Neural progenitor cell (in vitro differentiated cells): ENCODE measurements at regions not wholly inside any gene's neighbourhood (a gene's known extent, or its start where the extent isn't known, plus 50 kb on each side); places are given as distances from the start of the nearest gene placed in this dataset.

Experiments
- CTCF ChIP-seq: fragments of 200-600 bp; sonication (generic); IDR thresholded peaks from 2 replicates; pipeline ENCODE4 v1.5.1; 2017; ENCODE audit warnings: antibody characterized with exemption, mild to moderate bottlenecking
- EZH2 ChIP-seq: fragments of 200-600 bp; sonication (generic); IDR thresholded peaks from 2 replicates; pipeline ENCODE4 v1.6.1; 2017; ENCODE audit warnings: antibody characterized with exemption, mild to moderate bottlenecking, moderate library complexity
- EZH2phosphoT487 ChIP-seq: fragments of 200-600 bp; sonication (generic); IDR thresholded peaks from 2 replicates; pipeline ENCODE4 v1.6.1; 2017; ENCODE audit warnings: antibody characterized with exemption

GRCh38 chr2:195214072-195214471 is 443.0 kb upstream of the SLC39A10 start:
- no peak for TF ChIP-seq CTCF
- no peak for TF ChIP-seq EZH2phosphoT487
- TF ChIP-seq EZH2, result no peak
